Panc1 (cell line): ENCODE measurements at regions not wholly inside any gene's neighbourhood (a gene's known extent, or its start where the extent isn't known, plus 50 kb on each side); places are given as distances from the start of the nearest gene placed in this dataset.

Experiments used
- CTCF ChIP-seq: fragments of 450-650 bp; IDR thresholded peaks from 2 replicates; pipeline ENCODE4 v1.5.1; 2017; ENCODE audit warnings: mild to moderate bottlenecking
- SIN3A ChIP-seq: IDR thresholded peaks from 2 replicates; pipeline ENCODE4 v1.6.1; 2012; ENCODE audit warnings: low read depth, mild to moderate bottlenecking, low read length, moderate library complexity, borderline replicate concordance; ENCODE audit not compliant: insufficient read depth

DNA sequence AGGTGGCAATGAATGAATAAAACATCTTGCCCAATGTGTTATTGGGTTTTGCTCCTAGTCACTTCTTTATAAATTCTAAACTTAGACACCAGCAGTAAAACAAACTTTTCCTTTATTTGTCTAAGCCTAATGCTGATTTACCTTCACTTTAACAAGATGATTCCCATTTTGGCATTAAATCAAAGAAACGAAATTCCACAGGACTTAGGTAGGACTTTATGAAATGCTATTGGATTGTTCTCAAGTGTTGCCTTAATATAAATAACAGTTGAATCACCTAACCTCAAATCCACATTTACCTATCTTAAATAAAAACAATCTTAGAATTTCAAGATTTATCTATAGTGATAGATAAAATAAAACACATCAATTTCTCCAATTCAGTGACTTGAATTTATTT is 831.8 kb downstream of the EPHA7 start:
- TF ChIP-seq CTCF: no peak
- no peak for TF ChIP-seq SIN3A
